ENCODE measurements at regions not wholly inside any gene's neighbourhood (a gene's known extent, or its start where the extent isn't known, plus 50 kb on each side); places are given as distances from the start of the nearest gene placed in this dataset.

DNA sequence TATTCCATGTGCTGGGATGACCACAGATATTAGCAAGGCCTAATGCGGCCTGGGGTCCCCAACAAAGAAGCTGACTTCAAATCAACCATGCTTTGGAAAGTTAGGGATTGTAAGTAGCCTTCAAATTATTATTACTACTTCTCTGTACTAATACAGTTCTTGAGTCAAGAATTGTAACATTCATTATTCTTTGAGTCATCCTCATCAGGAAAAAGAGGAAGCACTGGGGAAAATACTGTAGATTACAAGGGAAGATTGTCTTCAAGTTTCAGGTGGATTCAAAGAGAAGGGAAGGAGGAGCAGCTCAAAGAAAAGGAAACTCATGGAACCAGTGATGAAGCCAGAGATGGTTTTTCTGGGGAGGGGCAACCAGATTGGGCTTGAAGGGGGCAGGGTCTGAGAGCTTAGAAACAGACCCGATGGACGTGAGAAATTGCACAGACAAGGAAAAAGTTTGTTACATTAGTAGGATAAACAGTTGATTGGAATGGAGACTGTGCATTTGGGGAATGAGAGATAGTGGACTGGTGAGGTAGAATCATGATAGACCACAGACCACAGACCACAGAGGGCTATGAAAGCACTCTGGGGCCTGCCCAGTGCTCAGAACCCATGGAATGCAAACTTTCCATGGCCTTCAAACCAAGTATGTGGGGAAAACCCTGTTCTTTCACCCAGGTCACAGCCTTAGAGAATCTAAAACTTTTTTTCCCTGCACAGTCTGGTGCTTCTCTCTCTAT is 209.9 kb downstream of the ZNF365 start:
- no peaks in the 10 kb centered on the region for H3K9me3 ChIP-seq (ENCODE audit: control insufficient read depth in 2 of 3, insufficient read depth in 1 of 3, low read length in 3 of 3)
- intact Hi-C loops (cut with DNase I) = no loop called here
- no peak overlapping the region for H3K9ac ChIP-seq (ENCODE audit: low read length in 3 of 3)
- FAIRE-seq = no peak
- no peak overlapping the region for H3K27ac ChIP-seq (ENCODE audit: low read depth in 2 of 2, low read length in 2 of 2)
- H3K4me3 ChIP-seq (ENCODE audit: low read length in 3 of 3) = no peak overlapping the region
- H3K36me3 ChIP-seq (ENCODE audit: control insufficient read depth in 2 of 3, insufficient read depth in 3 of 3, low read length in 3 of 3) = no peaks in the 10 kb centered on the region
- TF ChIP-seq, protein P1, sequence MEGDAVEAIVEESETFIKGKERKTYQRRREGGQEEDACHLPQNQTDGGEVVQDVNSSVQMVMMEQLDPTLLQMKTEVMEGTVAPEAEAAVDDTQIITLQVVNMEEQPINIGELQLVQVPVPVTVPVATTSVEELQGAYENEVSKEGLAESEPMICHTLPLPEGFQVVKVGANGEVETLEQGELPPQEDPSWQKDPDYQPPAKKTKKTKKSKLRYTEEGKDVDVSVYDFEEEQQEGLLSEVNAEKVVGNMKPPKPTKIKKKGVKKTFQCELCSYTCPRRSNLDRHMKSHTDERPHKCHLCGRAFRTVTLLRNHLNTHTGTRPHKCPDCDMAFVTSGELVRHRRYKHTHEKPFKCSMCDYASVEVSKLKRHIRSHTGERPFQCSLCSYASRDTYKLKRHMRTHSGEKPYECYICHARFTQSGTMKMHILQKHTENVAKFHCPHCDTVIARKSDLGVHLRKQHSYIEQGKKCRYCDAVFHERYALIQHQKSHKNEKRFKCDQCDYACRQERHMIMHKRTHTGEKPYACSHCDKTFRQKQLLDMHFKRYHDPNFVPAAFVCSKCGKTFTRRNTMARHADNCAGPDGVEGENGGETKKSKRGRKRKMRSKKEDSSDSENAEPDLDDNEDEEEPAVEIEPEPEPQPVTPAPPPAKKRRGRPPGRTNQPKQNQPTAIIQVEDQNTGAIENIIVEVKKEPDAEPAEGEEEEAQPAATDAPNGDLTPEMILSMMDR (IDR thresholded peaks at IDR 0.05; ENCODE audit: borderline replicate concordance, extremely low read depth, insufficient read depth) = no peak
- no peaks in the 10 kb centered on the region for H3K4me1 ChIP-seq (ENCODE audit: control insufficient read depth in 2 of 3, insufficient read depth in 2 of 3, low read depth in 1 of 3, low read length in 3 of 3)
- no peaks in the 10 kb centered on the region for H3K27me3 ChIP-seq (ENCODE audit: control insufficient read depth, insufficient read depth, low read length)
- no peak for DNase-seq

DNA sequence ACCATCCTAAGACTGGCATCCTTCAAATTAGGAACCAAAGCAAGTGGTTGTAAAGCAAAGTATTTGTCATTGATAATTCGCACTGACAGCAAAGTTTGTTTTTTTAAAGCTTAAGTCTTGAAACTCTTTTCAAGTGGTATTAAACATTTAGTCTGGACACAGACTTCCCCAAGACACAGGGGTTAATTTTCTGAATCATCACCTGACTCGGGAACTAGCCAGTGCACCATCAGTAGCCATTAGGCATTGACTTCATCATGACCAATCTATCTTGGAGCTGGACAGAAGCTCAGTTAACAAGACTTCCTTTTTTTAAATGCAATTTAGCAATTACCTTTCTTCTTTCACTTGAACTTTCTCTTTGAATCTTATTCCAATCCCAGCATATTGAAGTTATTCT is 210.6 kb downstream of the ZNF365 start:
- H3K27me3 ChIP-seq (ENCODE audit: control insufficient read depth, insufficient read depth, low read length) = no peaks in the 10 kb centered on the region
- H3K4me1 ChIP-seq (ENCODE audit: control insufficient read depth in 2 of 3, insufficient read depth in 2 of 3, low read depth in 1 of 3, low read length in 3 of 3) = no peaks in the 10 kb centered on the region
- TF ChIP-seq, protein P1 (IDR thresholded peaks at IDR 0.05; ENCODE audit: borderline replicate concordance, extremely low read depth, insufficient read depth) = no peak
- no peaks in the 10 kb centered on the region for H3K9me3 ChIP-seq (ENCODE audit: control insufficient read depth in 2 of 3, insufficient read depth in 1 of 3, low read length in 3 of 3)
- intact Hi-C loops (cut with DNase I) = no loop called here
- no peak overlapping the region for H3K27ac ChIP-seq (ENCODE audit: low read depth in 2 of 2, low read length in 2 of 2)
- DNase-seq = no peak
- no peak overlapping the region for H3K4me3 ChIP-seq (ENCODE audit: low read length in 3 of 3)
- H3K36me3 ChIP-seq (ENCODE audit: control insufficient read depth in 2 of 3, insufficient read depth in 3 of 3, low read length in 3 of 3) = no peaks in the 10 kb centered on the region
- H3K9ac ChIP-seq (ENCODE audit: low read length in 3 of 3) = no peak overlapping the region
- no peak for FAIRE-seq

DNA sequence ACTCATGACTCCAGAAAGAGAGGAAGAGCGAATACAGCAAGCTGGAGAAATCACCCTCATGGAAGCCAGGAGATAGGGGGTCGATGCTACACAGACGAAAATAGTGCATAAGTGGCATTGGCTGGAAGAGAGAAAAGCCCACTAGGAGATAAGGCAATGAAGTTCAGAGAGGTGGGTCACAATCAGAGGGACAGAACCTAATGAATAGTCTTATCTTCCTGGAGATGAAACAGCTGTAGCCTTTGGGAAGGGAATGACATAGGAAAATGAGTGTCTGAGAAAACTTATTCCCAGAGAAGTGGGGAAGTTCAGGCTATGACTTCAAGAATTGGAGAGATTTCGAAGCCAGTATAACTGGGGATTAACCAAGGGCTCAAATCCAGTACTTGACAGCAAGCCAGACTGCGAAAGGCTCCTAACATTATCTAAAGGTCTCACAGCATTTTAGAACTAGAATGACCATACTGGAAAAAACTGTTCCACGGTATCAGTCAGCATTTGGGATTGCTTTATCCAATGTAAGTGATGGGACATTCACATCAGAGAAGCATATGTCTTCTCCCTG is 211.1 kb downstream of the ZNF365 start:
- no peak for DNase-seq
- Histone ChIP-seq H3K4me3 (ENCODE audit: low read length in 3 of 3) (no peak overlapping the region), H3K27me3 (ENCODE audit: control insufficient read depth, insufficient read depth, low read length) (no peaks in the 10 kb centered on the region), H3K36me3 (ENCODE audit: control insufficient read depth in 2 of 3, insufficient read depth in 3 of 3, low read length in 3 of 3) (no peaks in the 10 kb centered on the region), H3K27ac (ENCODE audit: low read depth in 2 of 2, low read length in 2 of 2) (no peak overlapping the region), H3K4me1 (ENCODE audit: control insufficient read depth in 2 of 3, insufficient read depth in 2 of 3, low read depth in 1 of 3, low read length in 3 of 3) (no peaks in the 10 kb centered on the region), H3K9ac (ENCODE audit: low read length in 3 of 3) (no peak overlapping the region), H3K9me3 (ENCODE audit: control insufficient read depth in 2 of 3, insufficient read depth in 1 of 3, low read length in 3 of 3) (no peaks in the 10 kb centered on the region)
- TF ChIP-seq, protein P1 (IDR thresholded peaks at IDR 0.05; ENCODE audit: borderline replicate concordance, extremely low read depth, insufficient read depth) = no peak
- intact Hi-C loops (cut with DNase I) = no loop called here
- FAIRE-seq = no peak

Measured in kidney (tissue), 13 donors.